K562 (cell line): ENCODE measurements at regions not wholly inside any gene's neighbourhood (a gene's known extent, or its start where the extent isn't known, plus 50 kb on each side); places are given as distances from the start of the nearest gene placed in this dataset.

Experiments used
- ATAC-seq: fragments of 200-7000 bp; cut with Tn5 transposase; 3 replicates; pipeline ENCODE4 v1.9.1; 2020; ENCODE audit warnings: moderate library complexity
- BruUV-seq: library from RNA; stranded (reverse); fragments of 400-500 nt; replicated peaks from 2 replicates; lab custom pipeline; 2021; lab: Mats Ljungman, UMichigan
- CTCF ChIA-PET: fragments of 300-600 bp; formaldehyde crosslinking; extraction: SDS; loops from one replicate; lab custom pipeline; 2021; ENCODE audit warnings: low intra/inter-chr PET ratio; lab: Yijun Ruan, JAX
- POLR2A ChIA-PET: fragments of 300-600, 350-650 bp; sonication (Branson Sonifier 250); formaldehyde crosslinking; extraction: SDS; loops from one replicate; lab custom pipeline; 2021; ENCODE audit warnings: antibody characterized with exemption, inconsistent platforms; lab: Yijun Ruan, JAX
- DNase-seq, 4 experiments: peaks; one replicate each; pipeline versions ENCODE4 v3.0.0 to v3.0.0-alpha.2; 2011 to 2018; ENCODE audit warnings: low spot score in 3 of 4, mixed read lengths in 3 of 4; ENCODE audit errors: extremely low read depth in 1 of 4
- FAIRE-seq: peaks from 2 replicates; lab custom pipeline; 2011; peaks lifted over from hg19 to GRCh38; lab: Jason Lieb, UNC
- H2AFZ ChIP-seq: 2 replicates; pipeline ENCODE4 v1.6.0; 2011; ENCODE audit warnings: low read depth, low read length, control low read depth, inconsistent platforms
- H3K27ac ChIP-seq: fragments of 200-600 bp; 3 replicates; pipeline ENCODE4 v1.8.0; 2011; ENCODE audit warnings: low read depth, mild to moderate bottlenecking, control low read depth, inconsistent platforms, low read length, moderate library complexity, mixed read lengths; ENCODE audit errors: extremely low read depth
- H3K27me3 ChIP-seq, 2 experiments: fragments of 300-600 bp in 1 of 2; 2 replicates in 1 of 2; 3 replicates in 1 of 2; pipeline versions ENCODE4 v1.6.0 to v1.8.0; 2011; ENCODE audit warnings: inconsistent platforms in 2 of 2, low read length in 2 of 2, mild to moderate bottlenecking in 1 of 2, mixed read lengths in 1 of 2, moderate library complexity in 1 of 2; ENCODE audit not compliant: control insufficient read depth in 2 of 2, insufficient read depth in 2 of 2
- H3K36me3 ChIP-seq: fragments of 300-600 bp; 3 replicates; pipeline ENCODE4 v1.8.0; 2011; ENCODE audit warnings: mild to moderate bottlenecking, low read length, inconsistent platforms; ENCODE audit not compliant: control insufficient read depth, insufficient read depth
- H3K4me1 ChIP-seq, 2 experiments: fragments of 200-600 bp in 1 of 2; replicated peaks in 1 of 2; 2 replicates in 1 of 2; 3 replicates in 1 of 2; pipeline versions ENCODE4 v1.5.1 to v1.8.0; 2011; ENCODE audit warnings: inconsistent platforms in 2 of 2, low read length in 2 of 2, mild to moderate bottlenecking in 1 of 2, mixed read lengths in 1 of 2, moderate library complexity in 1 of 2; ENCODE audit not compliant: control insufficient read depth in 2 of 2, insufficient read depth in 2 of 2
- H3K4me2 ChIP-seq: 2 replicates; pipeline ENCODE4 v1.6.1; 2011; ENCODE audit warnings: low read length, control low read depth, inconsistent platforms, mixed read lengths; ENCODE audit not compliant: insufficient read depth
- H3K4me3 ChIP-seq: fragments of 200-600 bp; sonication (generic), shearing (Covaris generic); 2 replicates; pipeline ENCODE4 v1.5.1; 2016; ENCODE audit warnings: control low read depth, inconsistent platforms
- H3K79me2 ChIP-seq: fragments of 200-600 bp; 3 replicates; pipeline ENCODE4 v1.8.0; 2011; ENCODE audit warnings: low read length, inconsistent platforms; ENCODE audit not compliant: control insufficient read depth, insufficient read depth
- H3K9ac ChIP-seq, 2 experiments: 2 replicates each; pipeline versions ENCODE4 v1.6.0 to v1.6.1; 2011; ENCODE audit warnings: low read depth in 2 of 2, low read length in 2 of 2, control low read depth in 1 of 2, inconsistent platforms in 1 of 2, mild to moderate bottlenecking in 1 of 2, mixed read lengths in 1 of 2; ENCODE audit not compliant: insufficient read depth in 1 of 2
- H3K9me1 ChIP-seq: one replicate; pipeline ENCODE4 v1.6.0; 2011; ENCODE audit warnings: inconsistent platforms, mild to moderate bottlenecking, low read length, moderate library complexity; ENCODE audit not compliant: control insufficient read depth, insufficient read depth
- H3K9me3 ChIP-seq: replicated peaks from 2 replicates; pipeline ENCODE4 v1.5.1; 2011; ENCODE audit warnings: low read depth, low read length, inconsistent platforms; ENCODE audit not compliant: control insufficient read depth, insufficient read depth
- H4K20me1 ChIP-seq: replicated peaks from 2 replicates; pipeline ENCODE4 v1.6.1; 2011; ENCODE audit warnings: low read length, inconsistent platforms, mixed read lengths; ENCODE audit not compliant: control insufficient read depth, insufficient read depth
- EWSR1 ChIP-seq: fragments of 450-650 bp; IDR thresholded peaks from 2 replicates; pipeline ENCODE4 v1.6.1; 2018; ENCODE audit warnings: borderline replicate concordance, mild to moderate bottlenecking, low read depth, moderate library complexity; ENCODE audit not compliant: partially characterized antibody
- MGA ChIP-seq: fragments of 450-650 bp; IDR thresholded peaks from 2 replicates; pipeline ENCODE4 v1.6.1; 2016; ENCODE audit warnings: mild to moderate bottlenecking, moderate library complexity
- POLR2AphosphoS2 ChIP-seq: IDR thresholded peaks from 2 replicates; pipeline ENCODE4 v1.6.1; 2012; ENCODE audit warnings: low read length, improper control_type of control experiment
- TAF7 ChIP-seq: fragments of 450-650 bp; IDR thresholded peaks from 2 replicates; pipeline ENCODE4 v1.6.1; 2016; ENCODE audit warnings: missing genetic modification characterization, missing compliant biosample characterization
- ZC3H11A ChIP-seq: IDR thresholded peaks from 2 replicates; pipeline ENCODE4 v1.6.1; 2012; ENCODE audit warnings: low read depth, low read length, improper control_type of control experiment
- ZNF174 ChIP-seq: fragments of 250-450 bp; sonication (Bioruptor Pico); IDR thresholded peaks from 2 replicates; pipeline ENCODE4 v1.4.0; 2020; ENCODE audit warnings: mild to moderate bottlenecking
- ZSCAN29 ChIP-seq: fragments of 450-650 bp; IDR thresholded peaks from 2 replicates; pipeline ENCODE4 v1.6.1; 2017
- WGBS: fragments of 100-300 bp; shearing (Covaris generic); methylation state at CpG from one replicate; pipeline ENCODE4 v1.1.6; 2016; ENCODE audit warnings: low coverage, mixed read lengths; ENCODE audit not compliant: insufficient coverage; ENCODE audit errors: missing lambda C conversion rate; 5-methylcytosine and 5-hydroxymethylcytosine counted together
- in situ Hi-C: fragments of 300-500 bp; cut with MboI; formaldehyde crosslinking; loops from 4 replicates; pipeline ENCODE4 v1.15.0; 2018; ENCODE audit warnings: inconsistent platforms, mixed read lengths
- intact Hi-C: fragments of 100-400 bp; cut with micrococcal nuclease; formaldehyde crosslinking; loops from 2 replicates; pipeline ENCODE4 v1.14.2; 2022
- TF ChIP-seq, protein P1 (sequence below), 3 experiments: IDR thresholded peaks in 2 of 3; conservative IDR thresholded peaks in 1 of 3; 2 replicates each; pipeline ENCODE4 v1.5.1; 2011 to 2012; ENCODE audit warnings: low read length in 3 of 3, mild to moderate bottlenecking in 3 of 3, control low read depth in 2 of 3, improper control_type of control experiment in 1 of 3, inconsistent platforms in 1 of 3, low read depth in 1 of 3, mixed read lengths in 1 of 3, moderate library complexity in 1 of 3; ENCODE audit not compliant: insufficient read depth in 2 of 3
- TF ChIP-seq, protein P2 (sequence below): fragments of 450-650 bp; formaldehyde crosslinking; IDR thresholded peaks from 2 replicates; pipeline ENCODE4 v1.4.0; 2020; ENCODE audit warnings: mild to moderate bottlenecking, moderate library complexity

GRCh38 chr18:67789165-67789545 is 272.6 kb upstream of the DSEL start:
- Histone ChIP-seq H4K20me1 (no peaks in the 10 kb centered on the region), H3K4me3 (no peak overlapping the region), H3K4me1 (no peaks in the 10 kb centered on the region), H3K27me3 (no peaks in the 10 kb centered on the region), H3K79me2 (no peaks in the 10 kb centered on the region), H3K9me3 (no peaks in the 10 kb centered on the region), H3K4me2 (no peak overlapping the region), H3K9me1 (no peaks in the 10 kb centered on the region), H2AFZ (no peak overlapping the region), H3K27ac (no peak overlapping the region), H3K36me3 (no peaks in the 10 kb centered on the region), H3K9ac (no peak overlapping the region)
- DNase-seq (no peak), FAIRE-seq (no peak), ATAC-seq (no peak)
- intact Hi-C loops (no loop called here), in situ Hi-C loops (no loop called here)
- no TSS peak for BruUV-seq
- CTCF ChIA-PET, result no interaction called here
- WGBS, result 0% methylated on average over 5 of the region's 9 CpGs
- POLR2A ChIA-PET, result no interaction called here
- no peak for TF ChIP-seq ZNF174 (CRISPR knock-in tag)
- TF ChIP-seq, protein P1, sequence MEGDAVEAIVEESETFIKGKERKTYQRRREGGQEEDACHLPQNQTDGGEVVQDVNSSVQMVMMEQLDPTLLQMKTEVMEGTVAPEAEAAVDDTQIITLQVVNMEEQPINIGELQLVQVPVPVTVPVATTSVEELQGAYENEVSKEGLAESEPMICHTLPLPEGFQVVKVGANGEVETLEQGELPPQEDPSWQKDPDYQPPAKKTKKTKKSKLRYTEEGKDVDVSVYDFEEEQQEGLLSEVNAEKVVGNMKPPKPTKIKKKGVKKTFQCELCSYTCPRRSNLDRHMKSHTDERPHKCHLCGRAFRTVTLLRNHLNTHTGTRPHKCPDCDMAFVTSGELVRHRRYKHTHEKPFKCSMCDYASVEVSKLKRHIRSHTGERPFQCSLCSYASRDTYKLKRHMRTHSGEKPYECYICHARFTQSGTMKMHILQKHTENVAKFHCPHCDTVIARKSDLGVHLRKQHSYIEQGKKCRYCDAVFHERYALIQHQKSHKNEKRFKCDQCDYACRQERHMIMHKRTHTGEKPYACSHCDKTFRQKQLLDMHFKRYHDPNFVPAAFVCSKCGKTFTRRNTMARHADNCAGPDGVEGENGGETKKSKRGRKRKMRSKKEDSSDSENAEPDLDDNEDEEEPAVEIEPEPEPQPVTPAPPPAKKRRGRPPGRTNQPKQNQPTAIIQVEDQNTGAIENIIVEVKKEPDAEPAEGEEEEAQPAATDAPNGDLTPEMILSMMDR (IDR thresholded peaks at IDR 0.05 in 2 of 3, conservative IDR thresholded peaks at IDR 0.05 in 1 of 3; ENCODE audit: insufficient read depth in 2 of 3, low read depth in 1 of 3, low read length in 3 of 3), result no peak
- TF ChIP-seq ZSCAN29, result no peak
- TF ChIP-seq, protein P2, sequence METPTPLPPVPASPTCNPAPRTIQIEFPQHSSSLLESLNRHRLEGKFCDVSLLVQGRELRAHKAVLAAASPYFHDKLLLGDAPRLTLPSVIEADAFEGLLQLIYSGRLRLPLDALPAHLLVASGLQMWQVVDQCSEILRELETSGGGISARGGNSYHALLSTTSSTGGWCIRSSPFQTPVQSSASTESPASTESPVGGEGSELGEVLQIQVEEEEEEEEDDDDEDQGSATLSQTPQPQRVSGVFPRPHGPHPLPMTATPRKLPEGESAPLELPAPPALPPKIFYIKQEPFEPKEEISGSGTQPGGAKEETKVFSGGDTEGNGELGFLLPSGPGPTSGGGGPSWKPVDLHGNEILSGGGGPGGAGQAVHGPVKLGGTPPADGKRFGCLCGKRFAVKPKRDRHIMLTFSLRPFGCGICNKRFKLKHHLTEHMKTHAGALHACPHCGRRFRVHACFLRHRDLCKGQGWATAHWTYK (CRISPR knock-in tag), result no peak
- TF ChIP-seq EWSR1, result no peak
- TF ChIP-seq ZC3H11A, result no peak
- TF ChIP-seq TAF7, result no peak
- no peak for TF ChIP-seq POLR2AphosphoS2
- no peak for TF ChIP-seq MGA
